Caco-2 (cell line): ENCODE measurements at regions not wholly inside any gene's neighbourhood (a gene's known extent, or its start where the extent isn't known, plus 50 kb on each side); places are given as distances from the start of the nearest gene placed in this dataset.

Source experiments
- BruUV-seq: library from RNA; stranded (reverse); fragments of 400-500 nt; replicated peaks from 2 replicates; lab custom pipeline; 2021; lab: Mats Ljungman, UMichigan
- CTCF ChIA-PET: fragments of 300-600 bp; sonication (Branson Sonifier 250); formaldehyde crosslinking; loops from one replicate; lab custom pipeline; 2022; ENCODE audit warnings: antibody characterized with exemption; lab: Charles Lee
- POLR2A ChIA-PET: fragments of 300-600 bp; sonication (Branson Sonifier 250); formaldehyde crosslinking; loops from one replicate; lab custom pipeline; 2022; ENCODE audit warnings: antibody characterized with exemption; lab: Charles Lee
- DNase-seq, 2 experiments: peaks; one replicate each; pipeline versions ENCODE4 v3.0.0 to v3.0.0-alpha.2; 2020 to 2022
- H3K27me3 ChIP-seq: replicated peaks from 2 replicates; pipeline ENCODE4 v1.6.0; 2011; ENCODE audit warnings: low read length; ENCODE audit not compliant: control insufficient read depth, insufficient read depth
- H3K36me3 ChIP-seq: 2 replicates; pipeline ENCODE4 v1.5.1; 2011; ENCODE audit warnings: low read length; ENCODE audit not compliant: control insufficient read depth, insufficient read depth
- H3K4me1 ChIP-seq: fragments of 250-450 bp; sonication (Bioruptor Pico); 2 replicates; pipeline ENCODE4 v1.5.1; 2020; ENCODE audit warnings: mild to moderate bottlenecking
- H3K4me3 ChIP-seq: 2 replicates; pipeline ENCODE4 v1.5.1; 2011; ENCODE audit warnings: low read depth, mild to moderate bottlenecking, control low read depth, low read length
- H3K9me3 ChIP-seq: fragments of 250-450 bp; sonication (Bioruptor Pico); 2 replicates; pipeline ENCODE4 v1.5.1; 2020; ENCODE audit warnings: mild to moderate bottlenecking, moderate library complexity
- H3K27ac Mint-ChIP-seq: one replicate; pipeline ENCODE4 v1.8.0; 2022; ENCODE audit warnings: mixed read lengths; ENCODE audit not compliant: unreplicated experiment
- H3K27me3 Mint-ChIP-seq: one replicate; pipeline ENCODE4 v1.8.0; 2022; ENCODE audit warnings: mixed read lengths; ENCODE audit not compliant: insufficient read depth, unreplicated experiment
- H3K36me3 Mint-ChIP-seq: one replicate; pipeline ENCODE4 v1.8.0; 2022; ENCODE audit warnings: mild to moderate bottlenecking, mixed read lengths; ENCODE audit not compliant: insufficient read depth, unreplicated experiment
- H3K4me1 Mint-ChIP-seq: one replicate; pipeline ENCODE4 v1.8.0; 2022; ENCODE audit warnings: low read depth, mixed read lengths; ENCODE audit not compliant: unreplicated experiment
- H3K4me3 Mint-ChIP-seq: one replicate; pipeline ENCODE4 v1.8.0; 2022; ENCODE audit warnings: mild to moderate bottlenecking, moderate library complexity, mixed read lengths; ENCODE audit not compliant: unreplicated experiment
- H3K9me3 Mint-ChIP-seq: one replicate; pipeline ENCODE4 v1.8.0; 2022; ENCODE audit warnings: mixed read lengths; ENCODE audit not compliant: unreplicated experiment
- CTCF ChIP-seq, 2 experiments: fragments of 200-600 bp in 1 of 2; IDR thresholded peaks; 1 replicate in 1 of 2; 2 replicates in 1 of 2; pipeline versions ENCODE4 v1.5.1 to v1.8.0; 2011 to 2022; ENCODE audit warnings: antibody characterized with exemption in 1 of 2, control low read depth in 1 of 2, inconsistent platforms in 1 of 2, low read depth in 1 of 2, low read length in 1 of 2, mild to moderate bottlenecking in 1 of 2, moderate library complexity in 1 of 2; ENCODE audit not compliant: insufficient read depth in 1 of 2, severe bottlenecking in 1 of 2, unreplicated experiment in 1 of 2
- intact Hi-C: fragments of 100-400 bp; cut with micrococcal nuclease; formaldehyde crosslinking; loops from one replicate; pipeline ENCODE4 v1.10.0; 2022; ENCODE audit not compliant: unreplicated experiment

DNA sequence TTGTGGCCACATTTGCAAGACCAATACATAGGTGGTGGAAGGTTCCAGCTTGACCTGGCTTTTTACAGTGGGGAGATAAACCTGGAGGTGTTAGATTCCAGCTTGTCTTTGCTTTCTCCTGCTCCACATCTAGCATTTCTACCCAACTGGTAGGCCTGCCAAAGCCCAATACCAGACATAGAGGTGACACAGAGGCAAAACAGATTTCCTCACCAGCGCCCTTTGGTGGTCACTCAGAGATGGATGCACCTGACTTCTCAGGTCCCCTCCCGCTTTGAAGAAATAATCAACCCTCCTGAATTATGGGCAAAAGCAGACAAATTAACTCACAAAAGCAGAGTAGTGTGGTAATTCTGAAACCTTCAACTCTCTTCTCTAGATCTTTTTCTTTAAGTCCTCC is 1356.2 kb downstream of the FAM181B start:
- no peaks in the 10 kb centered on the region for H3K4me1 ChIP-seq
- no peaks in the 10 kb centered on the region for H3K36me3 Mint-ChIP-seq
- H3K4me3 ChIP-seq, result no peak overlapping the region
- TF ChIP-seq CTCF (IDR thresholded peaks at IDR 0.05; ENCODE audit: insufficient read depth in 1 of 2, low read depth in 1 of 2, low read length in 1 of 2, severe bottlenecking in 1 of 2, unreplicated experiment in 1 of 2), result no peak
- no peak overlapping the region for H3K27ac Mint-ChIP-seq
- H3K4me1 Mint-ChIP-seq, result no peaks in the 10 kb centered on the region
- CTCF ChIA-PET, result no interaction called here
- H3K9me3 Mint-ChIP-seq, result peaks cover 13% of the 10 kb centered on the region
- H3K9me3 ChIP-seq, result 0 out of 2 replicates have a peak, but pooled peaks cover 2% of the 10 kb centered on the region
- intact Hi-C loops, result no loop called here
- H3K36me3 ChIP-seq, result no peaks in the 10 kb centered on the region
- H3K27me3 ChIP-seq, result no peaks in the 10 kb centered on the region
- no peak overlapping the region for H3K4me3 Mint-ChIP-seq
- POLR2A ChIA-PET, result no interaction called here
- BruUV-seq, result no TSS peak
- no peak for DNase-seq
- peaks cover 3% of the 10 kb centered on the region for H3K27me3 Mint-ChIP-seq

GRCh38 chr11:81373986-81374385 is 1359.7 kb downstream of the FAM181B start:
- Mint-ChIP-seq H3K9me3 (peaks cover 13% of the 10 kb centered on the region), H3K4me1 (no peaks in the 10 kb centered on the region), H3K27me3 (peaks cover 3% of the 10 kb centered on the region), H3K27ac (no peak overlapping the region), H3K4me3 (no peak overlapping the region), H3K36me3 (no peaks in the 10 kb centered on the region)
- no peak overlapping the region for H3K4me3 ChIP-seq
- H3K27me3 ChIP-seq, result no peaks in the 10 kb centered on the region
- DNase-seq, result no peak
- TF ChIP-seq CTCF (IDR thresholded peaks at IDR 0.05; ENCODE audit: insufficient read depth in 1 of 2, low read depth in 1 of 2, low read length in 1 of 2, severe bottlenecking in 1 of 2, unreplicated experiment in 1 of 2), result no peak
- POLR2A ChIA-PET, result no interaction called here
- H3K36me3 ChIP-seq, result no peaks in the 10 kb centered on the region
- 0 out of 2 replicates have a peak, but pooled peaks cover 2% of the 10 kb centered on the region for H3K9me3 ChIP-seq
- BruUV-seq, result no TSS peak
- H3K4me1 ChIP-seq, result no peaks in the 10 kb centered on the region
- intact Hi-C loops, result no loop called here
- CTCF ChIA-PET, result no interaction called here

DNA sequence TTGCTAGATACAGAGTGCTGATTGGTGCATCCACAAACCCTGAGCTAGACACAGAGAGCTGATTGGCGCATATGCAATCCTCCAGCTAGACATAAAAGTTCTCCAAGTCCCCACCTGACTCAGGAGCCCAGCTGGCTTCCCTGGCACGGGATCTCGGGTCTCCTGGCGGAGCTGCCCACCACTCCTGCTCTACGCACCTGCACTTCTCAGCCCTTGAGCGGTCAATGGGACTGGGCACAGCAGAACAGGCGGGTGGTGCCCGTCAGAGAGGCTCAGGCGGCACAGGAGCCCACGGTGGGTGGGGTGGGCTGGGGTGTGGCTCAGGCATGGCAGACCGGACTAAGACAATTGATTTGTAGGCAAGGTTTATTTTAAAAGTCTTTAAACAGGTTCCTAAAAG is 1365.5 kb downstream of the FAM181B start:
- no peaks in the 10 kb centered on the region for H3K9me3 Mint-ChIP-seq
- H3K9me3 ChIP-seq, result no peaks in the 10 kb centered on the region; the same call in 1 of the 2 replicates
- no TSS peak for BruUV-seq
- DNase-seq, result no peak
- TF ChIP-seq CTCF (IDR thresholded peaks at IDR 0.05; ENCODE audit: insufficient read depth in 1 of 2, low read depth in 1 of 2, low read length in 1 of 2, severe bottlenecking in 1 of 2, unreplicated experiment in 1 of 2), result no peak
- H3K4me1 ChIP-seq, result no peaks in the 10 kb centered on the region
- H3K36me3 Mint-ChIP-seq, result no peaks in the 10 kb centered on the region
- no peak overlapping the region for H3K4me3 ChIP-seq
- H3K27me3 ChIP-seq, result no peaks in the 10 kb centered on the region
- intact Hi-C loops, result no loop called here
- no peaks in the 10 kb centered on the region for H3K4me1 Mint-ChIP-seq
- no peak overlapping the region for H3K4me3 Mint-ChIP-seq
- CTCF ChIA-PET, result no interaction called here
- H3K27ac Mint-ChIP-seq, result no peak overlapping the region
- no peaks in the 10 kb centered on the region for H3K27me3 Mint-ChIP-seq
- no peaks in the 10 kb centered on the region for H3K36me3 ChIP-seq
- POLR2A ChIA-PET, result no interaction called here
